HEK293T (cell line): ENCODE measurements at regions not wholly inside any gene's neighbourhood (a gene's known extent, or its start where the extent isn't known, plus 50 kb on each side); places are given as distances from the start of the nearest gene placed in this dataset.

ENCODE experiments used
- BHLHE40 ChIP-seq: fragments of 450-650 bp; IDR thresholded peaks from 2 replicates; pipeline ENCODE4 v1.6.1; 2016; ENCODE audit warnings: mild to moderate bottlenecking, moderate library complexity, borderline replicate concordance
- ELF4 ChIP-seq: fragments of 450-650 bp; IDR thresholded peaks from 2 replicates; pipeline ENCODE4 v1.6.1; 2017; ENCODE audit warnings: antibody characterized with exemption
- FOXA1 ChIP-seq: fragments of 450-650 bp; IDR thresholded peaks from 2 replicates; pipeline ENCODE4 v1.6.1; 2016; ENCODE audit warnings: mild to moderate bottlenecking
- FOXK2 ChIP-seq: fragments of 450-650 bp; IDR thresholded peaks from 2 replicates; pipeline ENCODE4 v1.6.1; 2016; ENCODE audit warnings: mild to moderate bottlenecking
- FOXM1 ChIP-seq: fragments of 450-650 bp; IDR thresholded peaks from 2 replicates; pipeline ENCODE4 v1.6.1; 2017; ENCODE audit warnings: mild to moderate bottlenecking, borderline replicate concordance
- HDGF ChIP-seq: fragments of 450-650 bp; IDR thresholded peaks from 2 replicates; pipeline ENCODE4 v1.6.1; 2017; ENCODE audit warnings: antibody characterized with exemption, borderline replicate concordance
- L3MBTL2 ChIP-seq: fragments of 450-650 bp; conservative IDR thresholded peaks from 2 replicates; pipeline ENCODE4 v1.6.1; 2016; ENCODE audit warnings: mild to moderate bottlenecking
- LEF1 ChIP-seq: fragments of 450-650 bp; IDR thresholded peaks from 2 replicates; pipeline ENCODE4 v1.6.1; 2017; ENCODE audit warnings: mild to moderate bottlenecking, borderline replicate concordance
- NFRKB ChIP-seq: fragments of 450-650 bp; IDR thresholded peaks from 2 replicates; pipeline ENCODE4 v1.6.1; 2016; ENCODE audit warnings: mild to moderate bottlenecking, moderate library complexity
- PKNOX1 ChIP-seq: fragments of 450-650 bp; IDR thresholded peaks from 2 replicates; pipeline ENCODE4 v1.6.1; 2016
- SP1 ChIP-seq: fragments of 450-650 bp; IDR thresholded peaks from 2 replicates; pipeline ENCODE4 v1.6.1; 2017
- SUZ12 ChIP-seq: fragments of 450-650 bp; IDR thresholded peaks from 2 replicates; pipeline ENCODE4 v1.6.1; 2016; ENCODE audit warnings: mild to moderate bottlenecking
- TARDBP ChIP-seq: fragments of 450-650 bp; IDR thresholded peaks from 2 replicates; pipeline ENCODE4 v1.6.1; 2016
- ZNF384 ChIP-seq: fragments of 450-650 bp; IDR thresholded peaks from 2 replicates; pipeline ENCODE4 v1.6.1; 2016

- no peak for TF ChIP-seq BHLHE40
- no peak for TF ChIP-seq PKNOX1
- no peak for TF ChIP-seq HDGF
- no peak for TF ChIP-seq ELF4
- TF ChIP-seq SP1 = no peak
- no peak for TF ChIP-seq FOXM1
- no peak for TF ChIP-seq FOXA1
- no peak for TF ChIP-seq TARDBP
- TF ChIP-seq LEF1 = no peak
- no peak for TF ChIP-seq NFRKB
- TF ChIP-seq SUZ12 = no peak
- TF ChIP-seq L3MBTL2 = no peak
- TF ChIP-seq ZNF384 = no peak
- no peak for TF ChIP-seq FOXK2
Observed at GRCh38 chr6:98687752-98688151, 146.6 kb upstream of the POU3F2 start.
